Pancreas (tissue), 10 donors: ENCODE measurements at regions not wholly inside any gene's neighbourhood (a gene's known extent, or its start where the extent isn't known, plus 50 kb on each side); places are given as distances from the start of the nearest gene placed in this dataset.

ENCODE experiments used
- ATAC-seq, 4 donors: fragments of 200-7000 bp; cut with Tn5 transposase; one replicate each; pipeline versions ENCODE4 v1.8.0 to v1.9.1; 2020; ENCODE audit warnings: mild to moderate bottlenecking in 4 of 4, moderate library complexity in 4 of 4
- DNase-seq, 6 donors: peaks; one replicate each; pipeline ENCODE4 v3.0.0-alpha.2; 2020
- FAIRE-seq: peaks from 2 replicates; lab custom pipeline; 2012; peaks lifted over from hg19 to GRCh38; lab: Jason Lieb, UNC
- H3K27ac ChIP-seq, 4 donors: fragments of 200-600 bp; sonication (generic); 1 replicate in 3 of 4; 2 replicates in 1 of 4; pipeline versions ENCODE4 v1.5.0 to v1.8.0; 2020
- H3K27me3 ChIP-seq, 4 donors: fragments of 200-600 bp; one replicate each; pipeline ENCODE4 v1.8.0; 2021
- H3K36me3 ChIP-seq, 3 donors: fragments of 200-600 bp; sonication (generic) in 1 of 3; one replicate each; pipeline versions ENCODE4 v1.5.0 to v1.8.0; 2020 to 2021
- H3K4me1 ChIP-seq, 3 donors: fragments of 200-600 bp; one replicate each; pipeline ENCODE4 v1.8.0; 2021
- H3K4me3 ChIP-seq, 4 donors: fragments of 200-600 bp; sonication (generic) in 2 of 4; one replicate each; pipeline versions ENCODE4 v1.5.0 to v1.8.0; 2020 to 2021
- H3K9me3 ChIP-seq, 4 donors: fragments of 200-600 bp; one replicate each; pipeline ENCODE4 v1.8.0; 2021
- WGBS, 2 donors: extraction: QIAGEN DNeasy Blood & Tissue Kit; methylation state at CpG; one replicate each; pipeline ENCODE4 v1.1.7; 2013; 5-methylcytosine and 5-hydroxymethylcytosine counted together
- intact Hi-C, 3 donors: fragments of 100-400 bp; cut with DNase I; formaldehyde crosslinking; loops; one replicate each; pipeline versions ENCODE4 v1.11.1 to v1.14.2; 2022
- TF ChIP-seq, protein P1 (sequence below), 4 donors: fragments of 200-600 bp; sonication (generic) in 3 of 4; IDR thresholded peaks; one replicate each; pipeline versions ENCODE4 v1.5.0 to v1.8.0; 2021; ENCODE audit warnings: antibody characterized with exemption in 4 of 4
- donor health status: healthy with polysubstance abuse.
- donor health status: DM: no; HTN: no; CAD: no; lungs with moderate emphysema.
- donor health status: DM: no; HTN: no; CAD: no.
- donor health status: control.
- donor health status: control.
- donor health status: Bipolar disorder and iron deficiency.
- donor health status: DM: yes; HTN: yes; CAD: no.
- donor health status: DM: no; HTN: no; CAD: no.
- donor health status: DM: no; HTN: no; CAD: no.
- donor health status: DM: yes; HTN: yes; CAD: no.

DNA sequence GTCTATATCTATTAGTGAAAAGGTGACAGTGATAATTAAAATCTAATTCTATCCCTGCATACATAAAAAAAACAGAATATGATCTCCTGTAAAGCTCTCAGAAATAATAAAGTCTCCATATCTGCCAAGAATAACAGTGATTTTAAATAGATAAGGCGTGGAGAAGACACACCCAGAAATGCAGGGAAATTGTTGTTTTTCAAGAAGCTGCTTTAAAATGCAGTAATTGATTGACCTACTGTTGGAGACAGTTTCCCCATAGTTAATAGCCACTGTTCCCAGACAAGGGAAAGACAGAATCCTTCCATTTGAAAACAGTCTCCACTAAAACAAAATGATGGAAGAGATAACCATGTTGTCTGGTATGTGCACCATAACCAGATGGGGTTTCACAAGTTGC is 571.5 kb upstream of the CDH5 start:
- no peak for FAIRE-seq
- Histone ChIP-seq H3K4me3 (no peak overlapping the region), H3K27ac (no peak overlapping the region), H3K27me3 (no peaks in the 10 kb centered on the region), H3K9me3 (no peaks in the 10 kb centered on the region), H3K36me3 (no peaks in the 10 kb centered on the region), H3K4me1 (no peaks in the 10 kb centered on the region)
- no peak for ATAC-seq
- DNase-seq, result no peak
- TF ChIP-seq, protein P1, sequence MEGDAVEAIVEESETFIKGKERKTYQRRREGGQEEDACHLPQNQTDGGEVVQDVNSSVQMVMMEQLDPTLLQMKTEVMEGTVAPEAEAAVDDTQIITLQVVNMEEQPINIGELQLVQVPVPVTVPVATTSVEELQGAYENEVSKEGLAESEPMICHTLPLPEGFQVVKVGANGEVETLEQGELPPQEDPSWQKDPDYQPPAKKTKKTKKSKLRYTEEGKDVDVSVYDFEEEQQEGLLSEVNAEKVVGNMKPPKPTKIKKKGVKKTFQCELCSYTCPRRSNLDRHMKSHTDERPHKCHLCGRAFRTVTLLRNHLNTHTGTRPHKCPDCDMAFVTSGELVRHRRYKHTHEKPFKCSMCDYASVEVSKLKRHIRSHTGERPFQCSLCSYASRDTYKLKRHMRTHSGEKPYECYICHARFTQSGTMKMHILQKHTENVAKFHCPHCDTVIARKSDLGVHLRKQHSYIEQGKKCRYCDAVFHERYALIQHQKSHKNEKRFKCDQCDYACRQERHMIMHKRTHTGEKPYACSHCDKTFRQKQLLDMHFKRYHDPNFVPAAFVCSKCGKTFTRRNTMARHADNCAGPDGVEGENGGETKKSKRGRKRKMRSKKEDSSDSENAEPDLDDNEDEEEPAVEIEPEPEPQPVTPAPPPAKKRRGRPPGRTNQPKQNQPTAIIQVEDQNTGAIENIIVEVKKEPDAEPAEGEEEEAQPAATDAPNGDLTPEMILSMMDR (IDR thresholded peaks at IDR 0.05), result no peak
- WGBS, 2 donors, result 30 to 56% methylated on average over 1 of the region's 1 CpG
- intact Hi-C loops, result no loop called here

DNA sequence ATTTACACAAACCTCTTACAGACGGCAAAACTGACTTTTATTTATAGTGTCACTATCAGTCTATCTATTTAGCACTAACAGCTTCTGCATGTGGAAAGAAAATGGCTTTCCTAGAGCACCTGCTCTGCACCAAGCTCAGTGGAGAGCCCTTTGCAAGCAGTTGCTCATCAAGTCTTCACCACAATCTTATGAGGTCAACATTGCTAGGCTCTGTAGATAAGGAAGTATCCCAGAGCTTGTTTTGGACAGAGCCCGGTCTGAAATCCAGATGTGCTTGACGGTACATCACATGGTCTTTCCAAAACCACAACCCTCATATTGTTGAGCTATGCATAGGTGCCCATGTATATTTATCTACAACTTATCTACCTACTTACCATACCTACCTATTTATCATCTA is 572.7 kb upstream of the CDH5 start:
- Histone ChIP-seq H3K4me1 (no peaks in the 10 kb centered on the region), H3K27me3 (no peaks in the 10 kb centered on the region), H3K27ac (no peak overlapping the region), H3K36me3 (no peaks in the 10 kb centered on the region), H3K9me3 (no peaks in the 10 kb centered on the region), H3K4me3 (no peak overlapping the region)
- WGBS, 2 donors, result 58 to 78% methylated on average over 3 of the region's 3 CpGs
- FAIRE-seq, result no peak
- intact Hi-C loops, result no loop called here
- TF ChIP-seq, protein P1 (IDR thresholded peaks at IDR 0.05), result no peak
- DNase-seq, result no peak
- no peak for ATAC-seq

DNA sequence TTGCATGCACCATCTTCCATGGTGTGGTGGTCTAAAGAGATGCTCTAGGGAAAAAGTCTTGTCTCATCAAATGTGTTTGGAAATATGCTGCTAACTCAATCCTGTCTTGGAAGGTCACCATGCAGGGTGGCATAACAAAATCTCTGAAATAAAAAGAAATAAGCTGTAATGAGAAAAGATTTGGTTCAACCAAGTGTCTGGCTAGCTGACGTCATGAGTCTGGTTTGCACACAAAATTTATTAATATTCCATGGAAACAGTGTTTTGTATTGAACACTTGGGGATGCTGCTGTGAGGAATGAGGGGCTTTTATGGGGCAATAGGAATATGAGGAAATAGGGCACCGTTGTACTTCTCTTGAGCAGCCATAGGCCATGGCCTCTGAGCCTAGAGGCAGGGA is 575.7 kb upstream of the CDH5 start:
- DNase-seq (no peak), FAIRE-seq (no peak), ATAC-seq (no peak)
- Histone ChIP-seq H3K4me1 (no peaks in the 10 kb centered on the region), H3K9me3 (no peaks in the 10 kb centered on the region), H3K4me3 (no peak overlapping the region), H3K27me3 (no peaks in the 10 kb centered on the region), H3K36me3 (no peaks in the 10 kb centered on the region), H3K27ac (no peak overlapping the region)
- TF ChIP-seq, protein P1 (IDR thresholded peaks at IDR 0.05), result no peak
- intact Hi-C loops, result no loop called here
- 55 to 79% methylated on average over 2 of the region's 2 CpGs for WGBS, 2 donors

DNA sequence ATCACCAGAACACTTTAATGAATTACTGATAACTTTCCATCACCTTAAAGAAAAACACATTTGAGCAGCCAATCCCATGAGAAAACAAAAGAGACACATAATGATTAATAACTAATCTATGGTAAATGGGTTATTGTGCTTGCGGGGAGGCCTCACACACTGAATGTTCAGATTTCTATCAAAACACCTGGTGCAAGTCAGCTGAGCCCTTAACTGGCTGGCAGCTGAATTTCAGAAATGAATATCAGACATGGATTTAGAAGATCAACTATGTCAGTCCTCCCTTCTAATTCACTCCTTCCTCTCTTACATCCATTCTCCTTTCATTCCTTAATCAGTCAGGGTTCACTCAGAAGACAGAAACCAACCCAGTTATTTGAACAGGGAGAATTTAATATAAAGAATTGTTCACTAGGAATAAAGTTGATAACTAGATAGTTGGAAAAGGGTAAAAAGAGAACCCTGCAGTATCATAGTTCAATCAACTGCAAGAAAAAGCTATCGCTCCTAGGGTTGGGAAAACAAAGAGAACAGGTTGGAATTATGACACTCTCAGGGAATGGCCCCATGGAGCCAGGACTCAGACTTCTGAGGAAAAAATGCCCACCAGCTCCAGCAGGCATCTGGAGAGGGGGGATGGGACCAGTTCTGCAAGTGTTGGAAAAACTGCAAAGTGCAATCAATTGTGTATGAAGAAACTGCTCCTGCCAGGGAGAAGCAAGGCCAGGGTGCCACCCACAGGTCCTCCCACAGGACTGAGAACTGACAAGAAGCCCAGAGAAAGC is 577.1 kb upstream of the CDH5 start:
- no peak for ATAC-seq
- H3K4me1 ChIP-seq, result no peaks in the 10 kb centered on the region
- TF ChIP-seq, protein P1 (IDR thresholded peaks at IDR 0.05), result no peak
- H3K27ac ChIP-seq, result no peak overlapping the region
- no peak for FAIRE-seq
- no peaks in the 10 kb centered on the region for H3K27me3 ChIP-seq
- intact Hi-C loops, result no loop called here
- DNase-seq, result no peak
- H3K4me3 ChIP-seq, result no peak overlapping the region
- H3K36me3 ChIP-seq, result no peaks in the 10 kb centered on the region
- no peaks in the 10 kb centered on the region for H3K9me3 ChIP-seq
- 81 to 82% methylated on average over 2 of the region's 2 CpGs for WGBS, 2 donors

DNA sequence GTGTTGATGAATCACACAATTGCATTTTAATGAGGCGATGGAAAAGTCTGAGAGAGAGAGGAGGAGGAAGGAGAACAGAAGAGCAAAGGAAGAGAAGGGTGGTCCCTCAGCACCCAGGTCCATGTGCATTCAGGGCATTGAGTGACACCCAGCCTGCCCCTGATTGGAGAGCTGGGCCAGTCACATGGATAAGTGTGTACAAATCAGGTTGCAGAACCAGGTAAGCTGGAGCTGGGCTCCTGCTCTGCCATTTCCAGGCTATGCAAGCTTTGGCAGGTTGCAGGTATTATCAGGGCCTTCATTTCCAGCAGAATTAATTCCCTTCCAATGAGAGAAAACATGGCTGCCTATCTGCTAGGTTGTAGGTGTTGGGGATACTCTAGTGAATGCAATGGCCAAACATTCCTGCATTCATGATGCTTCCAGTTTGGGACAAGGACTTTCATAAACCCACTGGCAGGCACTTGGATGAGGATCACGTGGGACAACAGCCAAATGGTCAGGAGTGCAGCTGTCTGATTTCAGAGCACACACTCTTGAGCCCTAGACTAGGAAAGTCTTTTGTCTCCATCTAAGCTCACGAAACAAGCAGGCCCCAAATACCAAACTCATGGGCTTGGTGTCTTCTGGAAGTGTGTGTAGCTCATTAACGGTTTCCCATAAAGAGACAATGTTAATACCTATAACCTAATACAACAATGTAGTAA is 577.9 kb upstream of the CDH5 start:
- H3K4me3 ChIP-seq, result no peak overlapping the region
- FAIRE-seq (no peak), DNase-seq (no peak), ATAC-seq (no peak)
- no peaks in the 10 kb centered on the region for H3K4me1 ChIP-seq
- no peaks in the 10 kb centered on the region for H3K27me3 ChIP-seq
- H3K9me3 ChIP-seq, result no peaks in the 10 kb centered on the region
- TF ChIP-seq, protein P1 (IDR thresholded peaks at IDR 0.05), result no peak
- WGBS, 2 donors, result 62 to 72% methylated on average over 4 of the region's 4 CpGs
- intact Hi-C loops, result no loop called here
- no peaks in the 10 kb centered on the region for H3K36me3 ChIP-seq
- no peak overlapping the region for H3K27ac ChIP-seq
